Endothelial cell of umbilical vein (primary cell): ENCODE measurements at regions not wholly inside any gene's neighbourhood (a gene's known extent, or its start where the extent isn't known, plus 50 kb on each side); places are given as distances from the start of the nearest gene placed in this dataset.

Source experiments
- BruUV-seq: library from RNA; stranded (reverse); fragments of 400-500 nt; replicated peaks from 2 replicates; lab custom pipeline; 2021; lab: Mats Ljungman, UMichigan
- CTCF ChIA-PET: fragments of 300-600, 350-600 bp; sonication (Branson Sonifier 250); formaldehyde crosslinking; loops from one replicate; lab custom pipeline; 2021; ENCODE audit warnings: antibody characterized with exemption, inconsistent platforms; lab: Charles Lee
- POLR2A ChIA-PET: fragments of 300-600, 350-600 bp; sonication (Branson Sonifier 250); formaldehyde crosslinking; loops from one replicate; lab custom pipeline; 2021; ENCODE audit warnings: antibody characterized with exemption, inconsistent platforms; lab: Charles Lee
- DNase-seq: peaks from one replicate; pipeline ENCODE4 v3.0.0-alpha.2; 2011; ENCODE audit warnings: low read depth, low spot score
- FAIRE-seq: peaks from 2 replicates; lab custom pipeline; 2011; peaks lifted over from hg19 to GRCh38; lab: Jason Lieb, UNC
- H2AFZ ChIP-seq: 2 replicates; pipeline ENCODE4 v1.6.0; 2012; ENCODE audit warnings: low read depth, low read length, control low read depth, inconsistent platforms
- H3K27ac ChIP-seq: 2 replicates; pipeline ENCODE4 v1.5.1; 2011; ENCODE audit warnings: low read depth, mild to moderate bottlenecking, control low read depth, low read length, moderate library complexity; ENCODE audit not compliant: insufficient read depth
- H3K27me3 ChIP-seq, 2 experiments: 2 replicates each; pipeline versions ENCODE4 v1.6.0 to v1.6.1; 2011; ENCODE audit warnings: low read length in 2 of 2, mixed read lengths in 1 of 2; ENCODE audit not compliant: control insufficient read depth in 2 of 2, insufficient read depth in 2 of 2
- H3K36me3 ChIP-seq, 2 experiments: 2 replicates in 1 of 2; 3 replicates in 1 of 2; pipeline ENCODE4 v1.5.1; 2011; ENCODE audit warnings: low read length in 2 of 2, mild to moderate bottlenecking in 1 of 2, moderate library complexity in 1 of 2; ENCODE audit not compliant: control insufficient read depth in 2 of 2, insufficient read depth in 2 of 2; ENCODE audit errors: extremely low read depth in 1 of 2
- H3K4me1 ChIP-seq: 3 replicates; pipeline ENCODE4 v1.5.1; 2011; ENCODE audit warnings: mild to moderate bottlenecking, low read length; ENCODE audit not compliant: control insufficient read depth, insufficient read depth; ENCODE audit errors: extremely low read depth
- H3K4me2 ChIP-seq: 2 replicates; pipeline ENCODE4 v1.6.1; 2011; ENCODE audit warnings: low read length, control low read depth, mixed read lengths; ENCODE audit not compliant: insufficient read depth
- H3K4me3 ChIP-seq, 3 experiments: fragments of 200-600 bp in 1 of 3; sonication (generic), shearing (Covaris generic) in 1 of 3; replicated peaks in 1 of 3; 2 replicates each; pipeline ENCODE4 v1.5.1; 2011 to 2016; ENCODE audit warnings: control low read depth in 3 of 3, low read length in 3 of 3, mild to moderate bottlenecking in 2 of 3, inconsistent platforms in 1 of 3, low read depth in 1 of 3, moderate library complexity in 1 of 3; ENCODE audit not compliant: insufficient read depth in 1 of 3
- H3K79me2 ChIP-seq: 2 replicates; pipeline ENCODE4 v1.6.0; 2012; ENCODE audit warnings: low read length, inconsistent platforms; ENCODE audit not compliant: control insufficient read depth, insufficient read depth
- H3K9ac ChIP-seq: replicated peaks from 2 replicates; pipeline ENCODE3; 2011; ENCODE audit warnings: low read length, control low read depth; ENCODE audit not compliant: insufficient read depth; ENCODE audit errors: extremely low read depth
- H3K9me1 ChIP-seq: replicated peaks from 3 replicates; pipeline ENCODE4 v1.6.0; 2011; ENCODE audit warnings: mild to moderate bottlenecking, low read length; ENCODE audit not compliant: control insufficient read depth, insufficient read depth; ENCODE audit errors: extremely low read depth
- H3K9me3 ChIP-seq: replicated peaks from 2 replicates; pipeline ENCODE4 v1.5.1; 2012; ENCODE audit warnings: low read length, inconsistent platforms; ENCODE audit not compliant: control insufficient read depth, insufficient read depth
- H4K20me1 ChIP-seq: replicated peaks from 2 replicates; pipeline ENCODE3; 2011; ENCODE audit warnings: mild to moderate bottlenecking, low read length; ENCODE audit not compliant: control insufficient read depth, insufficient read depth; ENCODE audit errors: extremely low read depth
- EZH2 ChIP-seq: IDR thresholded peaks from 2 replicates; pipeline ENCODE4 v1.6.1; 2012; ENCODE audit warnings: borderline replicate concordance, low read depth, mild to moderate bottlenecking, moderate library complexity, low read length, inconsistent platforms; ENCODE audit not compliant: severe bottlenecking
- FOS ChIP-seq: IDR thresholded peaks from 2 replicates; pipeline ENCODE4 v1.6.1; 2011; ENCODE audit warnings: mild to moderate bottlenecking, low read length, moderate library complexity, borderline replicate concordance; ENCODE audit not compliant: insufficient read depth
- GATA2 ChIP-seq: IDR thresholded peaks from 2 replicates; pipeline ENCODE4 v1.7.0; 2011; ENCODE audit warnings: low read depth, mild to moderate bottlenecking, moderate library complexity, mixed read lengths, low read length; ENCODE audit not compliant: insufficient read length, insufficient read depth
- MAX ChIP-seq: IDR thresholded peaks from 2 replicates; pipeline ENCODE4 v1.6.1; 2011; ENCODE audit not compliant: insufficient read depth, insufficient read length
- MYC ChIP-seq: IDR thresholded peaks from one replicate; pipeline ENCODE4 v1.6.1; 2011; ENCODE audit warnings: mild to moderate bottlenecking, low read depth, low read length
- POLR2A ChIP-seq: IDR thresholded peaks from 2 replicates; pipeline ENCODE4 v1.6.1; 2012; ENCODE audit warnings: low read depth, mild to moderate bottlenecking, control low read depth, low read length
- POLR2AphosphoS5 ChIP-seq: IDR thresholded peaks from 2 replicates; pipeline ENCODE4 v1.6.1; 2012; ENCODE audit warnings: low read depth, mild to moderate bottlenecking, control low read depth, low read length, moderate library complexity; ENCODE audit not compliant: insufficient read depth
- dilution Hi-C: fragments of 300-500 bp; cut with MboI; formaldehyde crosslinking; loops from one replicate; pipeline ENCODE4 v1.15.0; 2019; ENCODE audit warnings: low sequenced_read_pairs; ENCODE audit not compliant: extremely low pct_ligation_motif_present
- intact Hi-C: fragments of 100-400 bp; cut with micrococcal nuclease; formaldehyde crosslinking; loops from one replicate; pipeline ENCODE4 v1.10.0; 2022
- TF ChIP-seq, protein P1 (sequence below), 2 donors: IDR thresholded peaks; 1 replicate in 1 of 2; 2 replicates in 1 of 2; pipeline ENCODE4 v1.5.1; 2011; ENCODE audit warnings: low read length in 2 of 2, mild to moderate bottlenecking in 2 of 2, moderate library complexity in 2 of 2, control low read depth in 1 of 2, inconsistent platforms in 1 of 2, low read depth in 1 of 2; ENCODE audit not compliant: insufficient read depth in 1 of 2; ENCODE audit errors: extremely low read depth in 1 of 2

GRCh38 chr12:20272801-20273200 lies 95.5 kb upstream of the PDE3A start:
- FAIRE-seq: no peak
- CTCF ChIA-PET: interaction anchor here (1.0 kb wide), 1 partner anchor 10 kb away, joined by 3 read pairs; no protein-coding TSS in a partner anchor

More at GRCh38 chr12:20272801-20273200, 95.5 kb upstream of the PDE3A start:
- Histone ChIP-seq H3K4me3 (no peak overlapping the region), H3K4me2 (no peak overlapping the region), H4K20me1 (no peaks in the 10 kb centered on the region), H3K27me3 (no peaks in the 10 kb centered on the region), H3K9me1 (no peaks in the 10 kb centered on the region), H3K9ac (no peak overlapping the region), H3K4me1 (no peaks in the 10 kb centered on the region), H3K9me3 (no peaks in the 10 kb centered on the region), H3K79me2 (no peaks in the 10 kb centered on the region), H3K27ac (no peak overlapping the region), H2AFZ (no peak overlapping the region), H3K36me3 (no peaks in the 10 kb centered on the region)
- POLR2A ChIA-PET: no interaction called here
- dilution Hi-C loops: no loop called here
- no TSS peak for BruUV-seq
- TF ChIP-seq MAX (no peak), EZH2 (no peak), POLR2A (no peak), GATA2 (no peak), FOS (no peak), MYC (no peak), POLR2AphosphoS5 (no peak)
- TF ChIP-seq, protein P1, sequence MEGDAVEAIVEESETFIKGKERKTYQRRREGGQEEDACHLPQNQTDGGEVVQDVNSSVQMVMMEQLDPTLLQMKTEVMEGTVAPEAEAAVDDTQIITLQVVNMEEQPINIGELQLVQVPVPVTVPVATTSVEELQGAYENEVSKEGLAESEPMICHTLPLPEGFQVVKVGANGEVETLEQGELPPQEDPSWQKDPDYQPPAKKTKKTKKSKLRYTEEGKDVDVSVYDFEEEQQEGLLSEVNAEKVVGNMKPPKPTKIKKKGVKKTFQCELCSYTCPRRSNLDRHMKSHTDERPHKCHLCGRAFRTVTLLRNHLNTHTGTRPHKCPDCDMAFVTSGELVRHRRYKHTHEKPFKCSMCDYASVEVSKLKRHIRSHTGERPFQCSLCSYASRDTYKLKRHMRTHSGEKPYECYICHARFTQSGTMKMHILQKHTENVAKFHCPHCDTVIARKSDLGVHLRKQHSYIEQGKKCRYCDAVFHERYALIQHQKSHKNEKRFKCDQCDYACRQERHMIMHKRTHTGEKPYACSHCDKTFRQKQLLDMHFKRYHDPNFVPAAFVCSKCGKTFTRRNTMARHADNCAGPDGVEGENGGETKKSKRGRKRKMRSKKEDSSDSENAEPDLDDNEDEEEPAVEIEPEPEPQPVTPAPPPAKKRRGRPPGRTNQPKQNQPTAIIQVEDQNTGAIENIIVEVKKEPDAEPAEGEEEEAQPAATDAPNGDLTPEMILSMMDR (IDR thresholded peaks at IDR 0.05; ENCODE audit: extremely low read depth in 1 of 2, insufficient read depth in 1 of 2, low read depth in 1 of 2, low read length in 2 of 2): no peak
- intact Hi-C loops: no loop called here
- no peak for DNase-seq
